MV-4-11 (cell line): ENCODE measurements at regions not wholly inside any gene's neighbourhood (a gene's known extent, or its start where the extent isn't known, plus 50 kb on each side); places are given as distances from the start of the nearest gene placed in this dataset.
"Not testable (repeated sequence)": the region's sequence is repeated elsewhere in the genome, so short reads cannot be mapped to it uniquely, and the experiment has no call there.

Experiments
- DNase-seq: peaks from one replicate; lab custom pipeline; 2025; lab: John Stamatoyannopoulos, UW

GRCh38 chr2:192957425-192957824 is 762.7 kb upstream of the TMEFF2 start:
- DNase-seq: no peak

GRCh38 chr2:192953116-192953515 is 758.4 kb upstream of the TMEFF2 start:
- no peak for DNase-seq

GRCh38 chr2:192952245-192952644 is 757.5 kb upstream of the TMEFF2 start:
- DNase-seq: no peak

- no peak for DNase-seq
Measured at GRCh38 chr2:192948316-192948715, 753.6 kb upstream of the TMEFF2 start.

DNA sequence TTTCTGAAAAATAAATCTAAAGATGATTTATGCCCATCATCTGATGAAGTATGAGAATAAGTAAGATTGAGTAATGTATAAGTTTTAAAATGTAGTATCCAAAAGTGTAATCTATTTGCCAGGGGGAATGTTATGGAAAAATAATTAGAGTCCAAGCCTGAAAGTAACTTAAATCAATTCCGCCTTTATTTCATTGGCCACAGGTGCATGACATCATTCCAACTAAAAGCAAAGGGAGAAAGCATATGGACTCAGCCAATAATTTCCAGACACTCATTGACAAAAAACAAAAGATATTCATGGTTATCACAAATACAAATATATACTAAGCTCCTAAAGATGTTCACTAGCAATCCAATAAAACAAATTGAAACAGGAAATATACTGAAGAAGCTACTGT is 752.6 kb upstream of the TMEFF2 start:
- DNase-seq: no peak

DNA sequence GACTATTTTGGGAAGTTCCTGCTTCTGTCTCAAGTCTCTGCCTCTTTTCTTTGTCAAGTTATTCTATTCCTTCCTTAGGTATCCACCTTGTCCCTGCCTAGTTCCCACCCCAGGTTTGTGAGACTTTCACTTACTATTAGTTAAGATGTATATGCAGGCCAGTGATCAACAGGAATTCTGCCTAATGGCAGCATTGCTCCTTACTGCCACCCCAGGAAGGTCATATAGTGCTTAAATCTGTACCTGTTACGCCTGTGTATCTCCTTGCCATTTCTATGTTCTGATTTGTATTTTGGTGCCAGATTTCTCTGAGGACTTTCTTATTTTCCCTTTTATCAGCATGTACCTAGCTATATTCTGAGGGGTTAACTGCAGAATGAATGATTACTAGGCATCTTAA is 746.0 kb upstream of the TMEFF2 start:
- DNase-seq: no peak

GRCh38 chr2:192932376-192932775 is 737.6 kb upstream of the TMEFF2 start:
- no peak for DNase-seq

GRCh38 chr2:192921631-192922030 is 726.9 kb upstream of the TMEFF2 start:
- not testable (repeated sequence) for DNase-seq

- DNase-seq: no peak
Measured at GRCh38 chr2:192901446-192901845, 706.7 kb upstream of the TMEFF2 start.

GRCh38 chr2:192899466-192899865 is 704.7 kb upstream of the TMEFF2 start:
- no peak for DNase-seq

DNA sequence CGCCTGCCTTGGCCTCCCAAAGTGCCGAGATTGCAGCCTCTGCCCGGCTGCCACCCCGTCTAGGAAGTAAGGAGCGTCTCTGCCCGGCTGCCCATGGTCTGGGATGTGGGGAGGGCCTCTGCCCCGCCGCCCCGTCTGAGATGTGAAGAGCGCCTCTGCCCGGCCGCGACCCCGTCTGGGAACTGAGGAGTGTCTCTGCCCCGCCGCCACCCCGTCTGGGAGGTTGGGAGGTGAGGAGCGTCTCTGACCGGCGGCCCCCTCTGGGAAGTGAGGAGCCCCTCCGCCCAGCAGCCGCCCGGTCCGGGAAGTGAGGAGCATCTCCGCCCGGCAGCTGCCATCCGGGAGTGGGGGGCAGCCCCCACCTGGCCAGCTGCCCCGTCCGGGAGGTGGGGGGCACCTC is 699.2 kb upstream of the TMEFF2 start:
- DNase-seq: not testable (repeated sequence)

- no peak for DNase-seq
Measured at GRCh38 chr2:192888109-192888508, 693.4 kb upstream of the TMEFF2 start.

DNA sequence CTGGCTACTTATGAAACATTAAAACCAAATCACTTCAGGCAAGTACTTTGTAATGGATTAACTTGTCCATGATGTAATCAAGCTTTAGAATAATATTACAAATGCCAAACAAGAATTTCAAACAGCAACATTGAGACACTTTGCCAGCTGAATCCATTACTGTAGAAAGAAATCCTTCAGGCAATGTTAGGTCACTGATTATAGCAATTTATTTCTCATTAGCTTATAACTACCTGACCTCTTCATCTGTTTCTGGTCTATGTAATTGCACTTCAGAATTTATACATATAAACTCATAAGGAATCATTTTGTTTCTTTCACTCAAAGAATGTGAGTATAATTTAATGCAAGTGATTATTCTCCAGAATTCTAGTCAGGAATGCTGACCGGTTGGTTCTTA is 692.6 kb upstream of the TMEFF2 start:
- no peak for DNase-seq

- no peak for DNase-seq
Measured at GRCh38 chr2:192886636-192887035, 691.9 kb upstream of the TMEFF2 start.

GRCh38 chr2:192885569-192886160 is 690.9 kb upstream of the TMEFF2 start:
- DNase-seq: no peak

DNA sequence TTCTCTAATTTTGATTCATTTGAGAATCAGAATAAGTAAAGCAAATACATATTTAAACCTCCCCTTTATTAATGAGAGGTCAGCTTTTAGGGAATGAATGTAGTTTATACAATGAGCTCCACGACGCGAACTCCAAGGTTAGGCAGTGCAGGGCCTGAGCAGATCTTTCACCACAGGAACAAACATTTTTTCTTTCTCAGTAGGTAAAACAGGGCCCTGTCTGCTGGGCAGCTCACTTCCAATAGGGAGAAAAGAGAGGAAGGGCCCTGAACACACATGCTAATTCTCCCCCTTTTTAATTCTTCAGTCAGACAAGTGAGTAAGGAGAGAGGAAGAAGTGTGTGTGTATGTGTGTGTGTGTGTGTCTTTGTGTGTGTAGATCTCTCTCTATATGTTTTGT is 682.4 kb upstream of the TMEFF2 start:
- no peak for DNase-seq

GRCh38 chr2:192876698-192877097 is 682.0 kb upstream of the TMEFF2 start:
- no peak for DNase-seq

GRCh38 chr2:192854706-192855105 is 660.0 kb upstream of the TMEFF2 start:
- no peak for DNase-seq

DNA sequence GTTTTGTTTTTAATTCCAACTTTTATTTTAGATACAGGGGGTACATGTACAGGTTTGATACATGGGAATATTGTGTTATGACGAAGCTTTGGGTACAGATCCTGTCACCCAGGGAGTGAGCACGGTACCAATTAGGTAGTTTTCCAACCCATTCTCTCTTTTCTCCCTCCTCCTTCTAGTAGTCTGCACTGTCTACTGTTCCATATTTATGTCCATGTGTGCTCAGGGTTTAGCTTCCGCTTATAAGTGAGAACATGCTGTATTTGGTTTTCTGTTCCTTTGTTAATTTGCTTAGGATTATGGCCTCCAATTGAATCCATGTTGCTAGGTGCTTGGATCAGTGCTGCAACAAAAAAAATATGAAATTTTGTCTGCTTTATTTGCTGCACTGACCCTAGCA is 659.3 kb upstream of the TMEFF2 start:
- no peak for DNase-seq

GRCh38 chr2:192828947-192829346 is 634.2 kb upstream of the TMEFF2 start:
- no peak for DNase-seq

- no peak for DNase-seq
Measured at GRCh38 chr2:192828175-192828574, 633.4 kb upstream of the TMEFF2 start.

DNA sequence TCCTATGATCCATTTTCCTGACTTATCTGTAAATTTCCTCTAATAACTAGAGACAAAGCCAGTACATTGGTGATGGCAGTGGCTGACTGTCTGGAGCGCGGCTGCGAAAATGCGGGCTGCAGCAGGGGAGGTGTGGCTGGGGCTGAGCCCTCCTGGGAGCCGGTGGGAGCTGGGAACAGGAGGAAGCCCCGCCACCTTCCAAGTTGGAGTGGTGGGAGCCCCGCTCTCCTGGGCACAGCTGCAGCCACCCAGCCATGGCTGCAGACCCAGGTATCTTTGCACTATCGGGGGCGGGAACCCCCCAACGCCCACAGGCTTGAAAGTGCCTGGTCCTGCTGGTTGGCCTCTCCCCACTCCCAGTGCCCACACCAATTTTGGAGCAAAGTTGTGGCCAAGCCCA is 633.0 kb upstream of the TMEFF2 start:
- DNase-seq: no peak

DNA sequence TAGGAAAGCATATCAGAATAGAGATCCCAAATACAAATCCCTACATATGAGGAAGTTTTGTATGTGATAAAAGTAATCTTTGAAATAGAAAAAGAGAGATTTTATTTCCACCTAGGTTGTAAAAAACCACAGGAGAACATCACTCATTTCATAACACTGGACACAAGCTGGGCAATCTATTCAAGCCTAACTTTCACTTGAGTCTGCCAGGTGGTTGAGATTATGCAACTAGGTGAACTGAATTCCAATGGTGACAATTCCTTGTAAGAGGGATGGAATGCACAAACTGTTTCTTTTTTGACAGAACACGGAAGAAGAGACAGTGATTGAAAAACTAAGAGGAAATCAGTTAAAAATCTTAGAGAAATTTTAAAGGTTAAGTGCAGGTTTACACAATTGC is 619.6 kb upstream of the TMEFF2 start:
- DNase-seq: no peak

- DNase-seq: no peak
Measured at GRCh38 chr2:192813341-192813740, 618.6 kb upstream of the TMEFF2 start.

- DNase-seq: no peak
Measured at GRCh38 chr2:192809173-192809572, 614.4 kb upstream of the TMEFF2 start.
